ENCODE measurements at regions not wholly inside any gene's neighbourhood (a gene's known extent, or its start where the extent isn't known, plus 50 kb on each side); places are given as distances from the start of the nearest gene placed in this dataset.

DNA sequence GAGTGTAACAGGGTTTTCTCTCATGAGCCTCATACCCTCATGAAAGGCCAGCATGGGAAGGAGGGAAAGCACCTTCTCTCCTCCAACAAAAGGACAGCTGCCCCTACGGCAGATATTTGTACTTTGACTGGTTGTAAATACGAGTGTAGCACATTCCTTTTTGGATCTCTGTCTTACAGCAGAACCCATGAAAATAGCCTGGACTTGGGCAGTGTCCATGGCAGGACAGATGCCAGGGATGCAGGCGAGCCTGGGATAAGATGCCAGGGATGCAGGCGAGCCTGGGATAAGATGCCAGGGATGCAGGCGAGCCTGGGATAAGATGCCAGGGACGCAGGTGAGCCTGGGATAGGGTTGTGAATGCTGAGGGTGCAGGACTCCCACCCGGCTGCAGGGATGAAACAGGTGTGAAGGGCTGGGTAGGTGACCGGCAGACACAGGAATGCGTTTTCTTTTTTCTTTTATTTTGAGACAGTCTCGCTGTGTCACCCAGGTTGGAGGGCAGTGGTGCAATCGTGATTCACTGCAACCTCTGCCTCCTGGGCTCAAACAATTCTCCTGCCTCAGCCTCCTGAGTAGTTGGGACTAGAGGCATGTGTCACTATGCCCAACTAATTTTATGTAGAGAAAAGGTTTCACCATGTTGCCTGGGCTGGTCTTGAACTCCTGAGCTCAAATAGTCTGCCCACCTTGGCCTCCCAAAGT lies 120.0 kb downstream of the BEGAIN start:
- DNase-seq (ENCODE audit: low read depth in 2 of 2), result no peak

DNA sequence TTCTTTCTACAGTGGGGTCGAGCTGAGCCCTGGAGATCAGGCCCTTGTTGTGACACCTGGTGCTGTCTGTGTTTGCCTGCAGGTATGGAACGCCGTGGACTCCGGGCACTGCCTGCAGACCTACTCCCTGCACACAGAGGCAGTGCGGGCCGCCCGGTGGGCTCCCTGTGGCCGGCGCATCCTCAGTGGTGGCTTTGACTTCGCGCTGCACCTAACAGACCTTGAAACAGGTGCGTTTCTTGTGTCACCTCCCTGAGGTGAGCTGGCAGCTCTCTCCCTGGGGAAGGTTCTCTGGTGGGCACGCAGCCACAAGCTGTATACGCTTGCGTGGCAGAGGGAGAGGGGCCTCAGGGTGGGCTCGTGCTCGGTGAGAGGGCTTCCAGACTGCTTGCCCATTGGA lies 119.3 kb downstream of the BEGAIN start:
- DNase-seq (ENCODE audit: low read depth in 2 of 2), result no peak

DNA sequence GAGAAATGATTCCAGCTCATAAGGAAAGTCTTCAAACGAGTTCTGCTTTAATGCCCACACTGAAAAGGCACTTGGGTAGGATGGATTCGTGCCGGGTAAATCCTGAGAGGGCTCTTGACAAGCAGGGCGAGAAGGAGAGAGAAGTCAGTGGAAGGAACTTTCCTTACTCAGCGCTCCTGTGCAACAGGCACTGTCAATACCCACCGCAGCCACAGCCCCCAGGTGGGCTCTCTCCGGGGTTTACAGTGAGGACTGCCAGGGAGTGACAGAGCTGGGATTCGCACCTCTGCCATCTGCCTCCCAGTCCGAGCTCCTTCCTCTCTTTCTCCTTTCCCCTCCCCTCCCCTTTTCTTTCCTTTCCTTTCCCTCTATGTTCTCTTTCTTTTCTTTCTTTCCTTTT lies 118.7 kb downstream of the BEGAIN start:
- no peak for DNase-seq (ENCODE audit: low read depth in 2 of 2)

DNA sequence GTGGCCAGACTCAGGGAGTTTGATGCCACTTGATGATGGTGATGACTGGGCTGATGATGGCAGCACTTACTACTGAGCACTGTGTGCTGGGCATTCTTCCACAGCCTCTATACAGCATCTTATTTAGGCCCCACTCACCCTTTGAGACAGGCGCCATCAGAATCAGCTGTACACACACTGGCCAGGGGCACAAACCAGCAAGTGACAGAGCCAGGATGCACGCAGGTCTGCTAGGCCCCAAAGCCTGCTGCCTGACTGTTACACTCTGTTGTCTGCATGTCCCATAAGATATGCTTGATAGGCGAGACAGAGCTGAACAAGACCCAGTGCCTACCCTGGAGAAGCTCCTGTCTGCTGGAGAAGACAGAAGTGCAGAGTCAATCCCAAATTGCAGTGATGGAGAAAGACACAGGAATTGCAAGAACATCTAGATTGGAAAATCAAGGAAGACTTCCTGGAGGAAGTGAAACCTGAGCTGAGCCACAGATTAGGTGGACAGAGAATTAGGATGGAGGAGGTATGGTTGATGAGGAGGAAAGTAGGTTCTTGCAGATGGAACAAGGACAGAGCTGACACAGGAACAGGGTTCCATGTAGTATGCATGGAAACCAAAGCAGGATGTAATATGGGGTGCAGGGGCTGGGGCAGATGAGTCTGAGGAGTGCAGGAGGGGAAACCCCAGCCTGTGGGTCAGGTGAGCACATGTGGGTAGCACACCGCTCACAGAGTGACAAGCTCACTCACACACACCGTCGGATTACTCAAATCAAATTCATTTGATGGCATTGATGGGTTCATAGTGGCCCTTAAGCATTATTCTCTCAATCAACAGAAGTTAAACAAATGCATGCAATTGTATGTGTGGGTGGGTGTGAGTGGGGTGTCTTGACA lies 117.3 kb downstream of the BEGAIN start:
- no peak for DNase-seq (ENCODE audit: low read depth in 2 of 2)

DNA sequence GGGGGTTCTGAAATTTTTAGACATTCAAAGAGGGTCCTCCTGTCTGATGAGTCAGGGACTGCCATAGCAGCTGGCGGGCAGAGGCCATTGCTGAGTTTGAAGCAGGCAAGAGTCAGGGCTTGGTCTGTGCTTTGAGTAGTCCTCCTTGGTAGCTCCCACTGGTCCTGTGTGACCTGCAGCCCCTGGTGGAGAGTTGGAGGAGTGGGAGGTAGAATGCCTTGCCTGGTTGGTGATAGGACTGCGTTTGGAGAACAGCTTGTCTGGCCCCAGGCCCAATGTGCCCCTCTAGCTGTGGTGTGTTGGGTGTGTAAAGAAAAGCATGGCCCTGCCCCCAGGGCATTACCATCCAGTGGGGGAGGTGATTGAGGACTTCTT lies 116.7 kb downstream of the BEGAIN start:
- no peak for DNase-seq (ENCODE audit: low read depth in 2 of 2)

DNA sequence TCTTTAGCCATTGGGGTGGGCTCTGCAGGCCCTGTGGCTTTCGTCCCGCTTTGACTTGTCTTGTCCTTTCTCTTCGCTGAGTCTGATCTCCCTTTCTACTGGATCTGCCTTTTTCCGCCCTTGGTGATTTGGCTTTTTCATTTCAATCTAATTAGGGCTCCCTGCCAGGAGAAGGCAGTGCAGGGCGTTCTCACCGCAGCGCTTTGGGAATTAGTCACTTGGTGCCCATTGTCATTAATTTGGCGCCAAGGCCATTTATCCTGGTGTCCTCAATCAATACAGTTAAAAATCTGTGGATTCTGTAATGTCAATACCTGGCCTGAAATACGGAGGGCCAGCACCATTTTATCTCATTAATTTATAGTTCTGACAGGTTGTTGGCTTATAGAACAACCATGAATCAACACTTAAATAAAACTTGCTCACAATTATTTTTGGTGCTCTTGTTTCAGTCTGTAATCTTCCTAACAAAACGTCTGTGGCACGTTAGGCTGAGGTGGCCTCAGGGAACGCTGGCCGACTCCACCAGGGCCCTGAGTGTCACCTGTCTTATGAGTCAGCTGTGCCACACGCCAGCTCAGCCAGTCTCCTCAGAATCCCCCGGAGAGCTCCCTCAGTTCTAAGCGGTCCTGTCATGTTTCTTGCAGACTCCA lies 115.7 kb downstream of the BEGAIN start:
- no peak for DNase-seq (ENCODE audit: low read depth in 2 of 2)

DNA sequence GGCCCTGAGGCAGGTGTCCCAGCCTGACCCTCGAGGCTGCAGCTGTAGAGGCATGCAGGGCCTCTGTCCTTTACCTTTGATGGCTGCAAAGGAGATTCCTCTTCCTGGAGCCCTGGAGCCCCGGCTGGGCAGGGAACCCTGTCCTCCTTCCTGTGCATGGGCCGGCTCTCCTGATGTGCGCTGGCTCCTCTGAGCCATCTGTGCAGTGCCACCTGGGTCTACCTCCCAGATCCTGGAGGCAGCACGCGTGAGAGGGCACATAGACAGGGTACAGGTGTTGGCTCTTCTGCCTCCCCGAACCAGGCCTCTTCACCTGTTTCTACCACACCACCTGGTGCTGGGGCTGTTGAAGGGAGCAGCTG lies 115.1 kb downstream of the BEGAIN start:
- DNase-seq (ENCODE audit: low read depth in 2 of 2), result no peak

DNA sequence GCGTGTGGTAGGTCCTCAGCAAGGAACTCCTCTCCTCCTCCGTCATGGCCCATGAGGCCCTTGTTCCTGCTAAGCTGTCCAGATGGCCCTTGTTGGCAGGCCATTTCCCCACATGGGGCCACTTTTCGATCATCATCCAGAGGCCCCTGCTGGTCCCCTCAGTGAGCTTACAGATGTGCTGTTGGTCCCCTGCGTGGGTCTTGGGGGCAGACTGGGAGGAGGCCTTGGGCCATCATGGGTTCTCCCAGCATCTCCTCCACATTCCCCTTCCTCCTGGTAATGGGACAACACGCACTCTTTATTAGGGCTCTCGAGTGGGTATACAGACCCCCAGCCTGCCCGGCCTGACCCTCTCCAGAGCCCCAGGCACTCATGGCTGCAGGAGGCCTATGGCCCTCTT lies 114.7 kb downstream of the BEGAIN start:
- no peak for DNase-seq (ENCODE audit: low read depth in 2 of 2)

DNA sequence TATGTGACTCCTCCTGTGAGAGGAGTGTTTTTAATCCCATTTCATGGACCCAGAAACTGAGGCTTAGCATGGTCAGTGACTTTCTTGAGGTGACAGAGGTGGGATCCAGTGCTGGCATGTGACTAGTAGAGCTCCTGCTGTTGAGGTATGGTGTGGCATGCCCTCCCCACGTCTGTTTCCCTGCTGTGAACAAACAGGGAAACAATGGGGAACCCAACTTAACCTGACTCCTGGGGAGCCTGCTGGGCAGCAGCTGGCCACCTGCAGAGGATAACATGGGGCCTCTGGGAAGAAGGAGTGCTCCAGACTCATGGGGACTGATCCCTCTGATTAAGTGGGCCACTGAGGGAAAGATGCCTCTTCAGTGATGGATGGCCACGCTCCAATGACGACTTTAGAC lies 114.0 kb downstream of the BEGAIN start:
- no peak for DNase-seq (ENCODE audit: low read depth in 2 of 2)

DNA sequence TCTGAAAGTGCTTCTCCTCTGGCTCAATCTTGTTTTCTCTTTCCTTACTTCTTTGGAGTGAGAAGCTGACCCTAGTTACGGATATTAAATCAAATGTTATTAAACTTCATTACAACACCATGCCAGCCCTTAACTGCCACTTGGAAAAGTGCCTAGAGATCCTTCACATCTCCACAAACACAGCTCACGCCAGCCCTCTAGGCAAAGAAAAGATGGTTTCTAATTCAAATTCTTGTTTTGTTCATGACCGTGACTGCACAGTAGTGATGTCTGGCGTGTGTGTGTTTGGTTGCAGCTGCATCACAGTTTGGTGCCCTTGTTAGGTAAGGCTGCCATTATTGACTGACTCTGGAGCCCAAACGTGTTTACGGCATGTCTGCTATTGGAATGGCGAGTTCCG lies 113.0 kb downstream of the BEGAIN start:
- no peak for DNase-seq (ENCODE audit: low read depth in 2 of 2)

DNA sequence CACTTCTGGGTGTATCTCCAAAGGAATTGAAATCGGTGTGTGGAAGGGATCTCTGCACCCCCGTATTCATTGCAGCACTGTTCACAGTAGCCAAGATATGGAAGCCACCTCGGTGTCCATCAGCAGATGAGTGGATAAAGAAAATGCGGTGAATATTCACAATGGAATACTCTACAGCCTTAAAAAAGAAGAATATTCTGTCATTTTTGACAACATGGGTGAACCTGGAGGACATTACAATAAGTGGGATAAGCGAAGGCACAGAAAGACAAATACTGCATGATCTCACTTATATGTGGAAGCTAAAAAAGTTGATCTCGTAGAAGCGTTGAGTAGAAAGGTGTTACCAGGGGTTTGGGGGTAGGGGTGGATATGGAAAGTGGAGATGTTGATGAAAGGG lies 111.9 kb downstream of the BEGAIN start:
- no peak for DNase-seq (ENCODE audit: low read depth in 2 of 2)

DNA sequence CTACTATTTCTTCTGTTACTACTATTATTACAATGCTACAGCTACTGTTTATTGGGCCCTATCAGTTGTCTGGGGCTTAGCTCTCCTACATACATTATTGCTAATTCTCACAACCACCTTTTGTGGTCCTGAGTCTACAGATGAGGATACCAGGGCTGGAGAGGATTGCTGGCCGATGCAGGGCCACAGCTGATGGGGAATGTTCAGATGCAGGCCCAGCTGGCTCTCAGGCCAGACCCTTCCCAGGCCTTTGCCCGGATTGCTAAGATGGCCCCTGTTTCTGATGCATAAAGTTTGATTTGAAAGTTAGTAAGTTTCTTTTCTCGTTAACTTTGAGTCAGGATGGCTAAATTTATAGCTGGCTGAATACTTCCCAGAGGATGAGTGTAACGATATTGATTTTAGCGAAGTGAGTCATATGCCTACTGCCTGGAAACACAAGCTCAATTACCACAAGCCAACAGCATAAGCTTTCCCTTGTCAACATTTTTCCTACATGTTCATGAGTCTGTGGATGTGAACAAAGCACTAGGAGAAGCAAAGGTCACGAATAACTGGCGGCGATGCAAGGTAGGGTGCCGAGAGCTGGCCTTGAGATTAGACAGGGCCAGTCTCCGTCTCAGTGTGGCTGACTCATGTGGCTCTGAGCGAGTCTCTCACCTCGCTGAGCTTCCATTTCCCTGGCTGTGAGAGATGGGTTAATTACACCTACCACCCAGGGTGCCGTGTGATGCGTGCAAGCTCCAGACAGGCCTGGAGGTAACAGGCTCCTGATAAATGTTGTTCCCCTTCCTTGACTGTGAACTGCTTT lies 111.0 kb downstream of the BEGAIN start:
- no peak for DNase-seq (ENCODE audit: low read depth in 2 of 2)

DNA sequence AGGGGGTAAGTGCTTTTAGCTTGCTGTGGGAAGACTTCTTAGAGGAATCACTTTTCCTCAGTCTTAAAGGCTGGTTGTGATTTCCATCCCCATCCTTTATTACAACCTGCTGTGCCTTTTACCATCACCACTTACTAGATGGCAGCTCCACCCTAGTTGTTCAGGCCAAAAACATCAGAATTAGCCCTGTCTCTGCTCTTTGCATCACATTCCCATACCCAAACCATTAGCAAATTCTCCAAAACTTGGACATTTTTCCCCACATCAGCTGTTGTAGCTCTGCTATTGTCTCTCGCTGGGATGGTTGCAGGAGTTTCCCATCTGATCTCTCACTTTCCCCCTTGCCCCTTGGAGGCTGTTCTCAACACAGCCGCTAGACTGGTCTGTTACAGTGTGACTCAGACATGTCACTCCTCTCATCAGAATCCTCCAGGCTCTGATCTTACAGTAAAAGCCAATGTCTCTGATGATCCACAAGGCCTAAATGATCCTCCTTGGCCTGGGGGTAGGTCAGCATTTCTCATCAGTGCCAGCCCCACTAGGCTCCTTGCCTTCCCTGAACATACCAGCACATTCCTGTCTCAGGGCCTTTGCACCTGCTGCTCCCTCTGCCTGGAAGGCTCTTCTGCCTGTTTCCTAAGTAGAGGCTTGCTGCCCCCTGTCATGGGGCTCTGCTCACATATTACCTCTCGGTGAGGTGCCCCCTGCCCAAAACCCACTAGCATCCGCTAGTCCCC lies 102.5 kb downstream of the BEGAIN start:
- no peak for DNase-seq (ENCODE audit: low read depth in 2 of 2)

DNA sequence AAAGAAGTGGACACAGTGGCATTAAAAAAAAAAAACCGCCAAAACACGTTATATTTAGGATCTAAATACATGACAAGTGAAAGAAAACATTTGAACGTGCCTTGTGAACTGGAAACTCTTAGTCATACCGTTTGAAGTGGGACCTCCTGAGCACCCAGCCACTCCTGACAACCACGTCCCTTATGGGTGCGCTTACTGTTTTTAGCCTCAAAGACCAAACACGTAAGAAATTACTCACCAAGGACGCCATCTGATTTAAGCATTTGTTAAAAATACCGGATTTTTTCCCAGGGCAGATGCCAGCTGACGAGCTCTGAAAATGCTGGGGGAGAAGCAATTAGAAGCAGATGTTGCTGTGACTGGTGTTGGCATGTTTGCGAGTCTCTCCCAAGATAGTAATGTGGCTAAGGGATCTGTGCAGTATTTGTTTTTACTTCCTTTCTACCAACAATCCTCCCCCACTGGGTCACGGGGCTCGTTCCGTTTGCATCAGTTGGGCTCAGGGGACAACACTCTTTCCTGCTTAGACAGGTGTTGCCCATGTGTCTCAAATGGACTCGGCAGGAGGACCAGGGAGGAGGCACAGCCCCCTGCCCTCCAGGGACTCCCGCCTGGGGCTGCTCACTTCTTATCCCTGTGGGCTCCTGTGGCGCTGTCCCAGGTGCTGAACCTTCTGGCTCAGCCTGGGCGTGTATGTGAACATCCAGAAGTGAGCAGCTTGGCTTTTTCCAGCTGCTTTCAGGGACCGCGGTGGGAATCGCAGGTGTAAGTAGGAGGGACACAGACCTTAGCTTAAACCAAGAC lies 101.0 kb downstream of the BEGAIN start:
- DNase-seq (ENCODE audit: low read depth in 2 of 2), result peak; percentile 69 to 77

Data from lung microvascular endothelial cell (primary cell).